Esophagus squamous epithelium (tissue), 4 donors: ENCODE measurements at regions not wholly inside any gene's neighbourhood (a gene's known extent, or its start where the extent isn't known, plus 50 kb on each side); places are given as distances from the start of the nearest gene placed in this dataset.

Experiments used
- CTCF ChIP-seq, 6 experiments: fragments of 450-650 bp in 4 of 6; fragments of 200-600 bp in 2 of 6; sonication (generic) in 2 of 6; IDR thresholded peaks; one replicate each; pipeline ENCODE4 v1.5.1; 2016 to 2019; ENCODE audit warnings: antibody characterized with exemption in 6 of 6, mild to moderate bottlenecking in 4 of 6, moderate library complexity in 4 of 6
- POLR2A ChIP-seq, 4 donors: fragments of 450-650 bp; IDR thresholded peaks; one replicate each; pipeline ENCODE4 v1.6.1; 2017; ENCODE audit warnings: antibody characterized with exemption in 4 of 4, mild to moderate bottlenecking in 4 of 4, moderate library complexity in 3 of 4

GRCh38 chr1:4355839-4356238, 298.6 kb upstream of the AJAP1 start:
- TF ChIP-seq CTCF (IDR thresholded peaks at IDR 0.05) (no peak), POLR2A (IDR thresholded peaks at IDR 0.05) (no peak)
